Rectal smooth muscle tissue (tissue), 1 donor: ENCODE measurements at regions not wholly inside any gene's neighbourhood (a gene's known extent, or its start where the extent isn't known, plus 50 kb on each side); places are given as distances from the start of the nearest gene placed in this dataset.

Experiments
- H3K27ac ChIP-seq: one replicate; pipeline ENCODE4 v1.7.0; 2013; ENCODE audit warnings: low read depth, low read length, inconsistent platforms
- H3K27me3 ChIP-seq: one replicate; pipeline ENCODE4 v1.7.0; 2013; ENCODE audit warnings: low read length; ENCODE audit not compliant: control insufficient read depth, insufficient read depth
- H3K36me3 ChIP-seq: one replicate; pipeline ENCODE4 v1.7.0; 2013; ENCODE audit warnings: low read length; ENCODE audit not compliant: control insufficient read depth, insufficient read depth
- H3K4me1 ChIP-seq: one replicate; pipeline ENCODE4 v1.7.0; 2013; ENCODE audit warnings: low read length; ENCODE audit not compliant: control insufficient read depth, insufficient read depth
- H3K4me3 ChIP-seq: one replicate; pipeline ENCODE4 v1.7.0; 2013; ENCODE audit warnings: low read length
- H3K9ac ChIP-seq: one replicate; pipeline ENCODE4 v1.7.0; 2013; ENCODE audit warnings: low read length

- Histone ChIP-seq H3K4me1 (no peaks in the 10 kb centered on the region), H3K4me3 (peak overlapping the region; percentile 39), H3K9ac (no peak overlapping the region), H3K27me3 (no peaks in the 10 kb centered on the region), H3K27ac (no peak overlapping the region), H3K36me3 (no peaks in the 10 kb centered on the region)
Observed at GRCh38 chr14:65282896-65283253, 129.7 kb upstream of the FUT8 start.

- Histone ChIP-seq H3K36me3 (no peaks in the 10 kb centered on the region), H3K4me3 (no peak overlapping the region), H3K4me1 (no peaks in the 10 kb centered on the region), H3K27me3 (no peaks in the 10 kb centered on the region), H3K27ac (no peak overlapping the region), H3K9ac (no peak overlapping the region)
Observed at GRCh38 chr14:65286443-65286842, 126.1 kb upstream of the FUT8 start.

- no peaks in the 10 kb centered on the region for H3K36me3 ChIP-seq
- H3K4me1 ChIP-seq: no peaks in the 10 kb centered on the region
- no peaks in the 10 kb centered on the region for H3K27me3 ChIP-seq
- H3K4me3 ChIP-seq: no peak overlapping the region
- no peak overlapping the region for H3K27ac ChIP-seq
- H3K9ac ChIP-seq: no peak overlapping the region
Observed at GRCh38 chr14:65287264-65288131, 125.0 kb upstream of the FUT8 start.

GRCh38 chr14:65290830-65291229 lies 121.7 kb upstream of the FUT8 start:
- no peak overlapping the region for H3K27ac ChIP-seq
- no peak overlapping the region for H3K9ac ChIP-seq
- no peaks in the 10 kb centered on the region for H3K36me3 ChIP-seq
- no peak overlapping the region for H3K4me3 ChIP-seq
- H3K4me1 ChIP-seq: no peaks in the 10 kb centered on the region
- H3K27me3 ChIP-seq: no peaks in the 10 kb centered on the region

GRCh38 chr14:65291531-65291930 lies 121.0 kb upstream of the FUT8 start:
- Histone ChIP-seq H3K4me3 (no peak overlapping the region), H3K9ac (no peak overlapping the region), H3K4me1 (no peaks in the 10 kb centered on the region), H3K36me3 (no peaks in the 10 kb centered on the region), H3K27ac (no peak overlapping the region), H3K27me3 (no peaks in the 10 kb centered on the region)

GRCh38 chr14:65294816-65295215 lies 117.7 kb upstream of the FUT8 start:
- H3K4me1 ChIP-seq: no peaks in the 10 kb centered on the region
- H3K27ac ChIP-seq: no peak overlapping the region
- no peaks in the 10 kb centered on the region for H3K27me3 ChIP-seq
- no peaks in the 10 kb centered on the region for H3K36me3 ChIP-seq
- H3K4me3 ChIP-seq: no peak overlapping the region
- no peak overlapping the region for H3K9ac ChIP-seq

GRCh38 chr14:65296402-65296801 lies 116.1 kb upstream of the FUT8 start:
- Histone ChIP-seq H3K4me3 (no peak overlapping the region), H3K9ac (no peak overlapping the region), H3K27ac (no peak overlapping the region), H3K4me1 (no peaks in the 10 kb centered on the region), H3K36me3 (no peaks in the 10 kb centered on the region), H3K27me3 (no peaks in the 10 kb centered on the region)

- Histone ChIP-seq H3K27ac (no peak overlapping the region), H3K4me3 (no peak overlapping the region), H3K4me1 (no peaks in the 10 kb centered on the region), H3K36me3 (no peaks in the 10 kb centered on the region), H3K9ac (no peak overlapping the region), H3K27me3 (no peaks in the 10 kb centered on the region)
Observed at GRCh38 chr14:65296876-65297275, 115.7 kb upstream of the FUT8 start.

GRCh38 chr14:65297744-65298143 lies 114.8 kb upstream of the FUT8 start:
- H3K27me3 ChIP-seq: no peaks in the 10 kb centered on the region
- no peak overlapping the region for H3K4me3 ChIP-seq
- H3K36me3 ChIP-seq: no peaks in the 10 kb centered on the region
- no peak overlapping the region for H3K9ac ChIP-seq
- no peaks in the 10 kb centered on the region for H3K4me1 ChIP-seq
- no peak overlapping the region for H3K27ac ChIP-seq

GRCh38 chr14:65299826-65300225 lies 112.7 kb upstream of the FUT8 start:
- Histone ChIP-seq H3K4me3 (no peak overlapping the region), H3K9ac (no peak overlapping the region), H3K27ac (no peak overlapping the region), H3K36me3 (no peaks in the 10 kb centered on the region), H3K4me1 (no peaks in the 10 kb centered on the region), H3K27me3 (no peaks in the 10 kb centered on the region)

- Histone ChIP-seq H3K4me3 (no peak overlapping the region), H3K27ac (no peak overlapping the region), H3K9ac (no peak overlapping the region), H3K4me1 (no peaks in the 10 kb centered on the region), H3K36me3 (no peaks in the 10 kb centered on the region), H3K27me3 (no peaks in the 10 kb centered on the region)
Observed at GRCh38 chr14:65301862-65302539, 110.5 kb upstream of the FUT8 start.

GRCh38 chr14:65302571-65303189 lies 109.8 kb upstream of the FUT8 start:
- Histone ChIP-seq H3K4me3 (no peak overlapping the region), H3K9ac (no peak overlapping the region), H3K36me3 (no peaks in the 10 kb centered on the region), H3K4me1 (no peaks in the 10 kb centered on the region), H3K27ac (no peak overlapping the region), H3K27me3 (no peaks in the 10 kb centered on the region)
